Posterior vena cava (tissue), 2 donors: ENCODE measurements at regions not wholly inside any gene's neighbourhood (a gene's known extent, or its start where the extent isn't known, plus 50 kb on each side); places are given as distances from the start of the nearest gene placed in this dataset.

Experiments used
- DNase-seq: peaks from one replicate; pipeline ENCODE4 v3.0.0-alpha.2; 2020; ENCODE audit warnings: low spot score
- intact Hi-C, 2 donors: fragments of 100-400 bp; cut with DNase I; formaldehyde crosslinking; loops; one replicate each; pipeline versions ENCODE4 v1.14.1 to v1.14.2; 2022 to 2023
- donor health status: DM: yes; HTN: yes; CAD: no.
- donor health status: DM: yes; HTN: yes; CAD: no.

- intact Hi-C loops, result no loop called here
Measured at GRCh38 chr4:125432078-125432477, 117.3 kb downstream of the FAT4 start.

DNA sequence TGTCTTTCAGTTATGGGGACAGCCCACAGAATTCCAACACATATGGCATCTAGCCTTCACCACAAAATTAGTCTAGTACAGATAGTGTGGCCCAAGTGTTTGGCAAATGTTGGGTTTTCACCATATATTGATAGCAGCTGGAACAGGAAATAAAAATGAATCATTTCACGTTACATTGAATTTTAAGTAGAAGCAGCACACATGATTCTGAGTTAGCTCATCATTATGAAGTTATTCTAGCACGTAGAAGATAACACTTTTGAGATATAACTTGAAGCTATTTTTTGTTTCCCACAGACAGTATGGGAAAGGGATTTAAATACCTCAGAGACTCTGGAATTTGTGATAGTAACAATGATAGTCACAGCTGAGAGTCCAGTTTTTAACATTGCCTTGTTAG, 118.7 kb downstream of the FAT4 start:
- intact Hi-C loops, result no loop called here
- DNase-seq, result no peak

More at GRCh38 chr4:125432078-125432477, 117.3 kb downstream of the FAT4 start:
- no peak for DNase-seq

GRCh38 chr4:125434136-125434535, 119.4 kb downstream of the FAT4 start:
- DNase-seq, result no peak
- intact Hi-C loops, result no loop called here

GRCh38 chr4:125440814-125441213, 126.1 kb downstream of the FAT4 start:
- no peak for DNase-seq
- intact Hi-C loops, result no loop called here

DNA sequence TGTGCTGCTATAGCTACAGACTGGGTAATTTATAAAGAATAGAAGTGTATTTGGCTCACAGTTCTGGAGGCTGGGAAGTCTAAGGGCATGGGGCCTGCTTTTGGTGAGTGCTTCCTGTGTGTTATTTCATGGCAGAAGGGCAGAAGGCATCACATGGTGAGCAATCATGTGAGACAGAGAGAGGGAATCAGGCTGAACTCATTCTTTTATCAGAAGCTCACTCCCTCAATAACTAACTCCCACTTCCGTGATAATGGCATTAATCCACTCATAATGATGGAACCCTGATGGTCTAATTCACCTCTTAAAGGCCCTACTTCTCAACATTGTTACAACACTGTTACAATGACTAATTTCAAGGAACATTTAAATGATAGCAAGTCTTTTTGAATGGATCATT, 129.4 kb downstream of the FAT4 start:
- no peak for DNase-seq
- intact Hi-C loops, result no loop called here

- intact Hi-C loops, result no loop called here
- no peak for DNase-seq
Measured at GRCh38 chr4:125445525-125445924, 130.8 kb downstream of the FAT4 start.

DNA sequence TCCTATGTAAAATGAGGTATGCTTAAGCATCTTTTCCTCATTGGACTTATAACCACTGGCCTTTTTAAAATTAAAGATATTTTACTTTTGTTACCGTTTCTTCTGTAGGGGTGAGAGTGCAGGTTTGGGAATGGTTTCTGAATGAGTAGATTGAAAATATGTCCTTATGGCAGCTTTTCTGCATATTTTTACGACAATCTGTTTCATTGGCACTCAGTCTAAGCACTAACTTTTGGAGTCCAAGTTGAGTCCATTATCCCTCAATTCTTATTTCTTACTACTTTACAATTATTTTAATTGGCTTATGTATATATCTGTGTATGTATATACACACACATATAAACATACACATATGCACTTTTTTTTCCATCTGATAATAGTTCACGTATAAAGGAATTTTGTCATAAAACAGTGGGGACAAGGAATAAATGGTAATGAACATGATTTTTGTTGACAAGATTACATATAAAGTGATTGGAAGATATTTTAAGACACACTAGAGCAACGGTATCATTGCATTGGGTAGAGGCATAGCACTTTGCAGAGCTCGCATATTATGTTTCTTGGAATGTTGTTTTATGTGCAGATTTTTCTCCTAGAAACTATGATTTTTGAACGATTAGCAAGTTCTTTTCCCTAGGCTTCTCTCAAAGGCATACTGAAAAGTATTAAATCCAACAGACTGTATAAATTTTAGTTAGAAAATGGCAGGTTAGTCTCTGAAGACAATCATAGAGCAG, 133.0 kb downstream of the FAT4 start:
- no peak for DNase-seq
- intact Hi-C loops, result no loop called here

DNA sequence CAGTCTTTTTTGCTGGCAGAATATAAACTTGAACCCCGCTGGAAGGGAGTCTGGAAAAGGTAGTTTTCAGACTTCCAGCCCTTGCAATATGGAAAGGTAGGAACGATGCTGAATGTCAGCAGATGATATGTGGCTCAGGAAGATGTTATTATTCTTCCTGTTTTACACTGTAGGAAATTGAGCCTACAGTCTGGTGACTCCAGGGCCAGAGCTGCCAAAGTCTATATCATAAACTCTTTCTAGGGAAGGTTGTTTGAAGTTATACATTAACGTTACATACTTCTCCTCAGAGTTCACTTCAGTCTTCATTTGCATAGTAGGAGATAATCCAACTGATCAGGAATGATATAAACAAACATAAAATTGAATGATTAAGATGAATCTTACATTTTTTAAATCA, 141.3 kb downstream of the FAT4 start:
- no peak for DNase-seq
- intact Hi-C loops, result no loop called here

GRCh38 chr4:125459531-125459930, 144.8 kb downstream of the FAT4 start:
- DNase-seq, result no peak
- intact Hi-C loops, result no loop called here

DNA sequence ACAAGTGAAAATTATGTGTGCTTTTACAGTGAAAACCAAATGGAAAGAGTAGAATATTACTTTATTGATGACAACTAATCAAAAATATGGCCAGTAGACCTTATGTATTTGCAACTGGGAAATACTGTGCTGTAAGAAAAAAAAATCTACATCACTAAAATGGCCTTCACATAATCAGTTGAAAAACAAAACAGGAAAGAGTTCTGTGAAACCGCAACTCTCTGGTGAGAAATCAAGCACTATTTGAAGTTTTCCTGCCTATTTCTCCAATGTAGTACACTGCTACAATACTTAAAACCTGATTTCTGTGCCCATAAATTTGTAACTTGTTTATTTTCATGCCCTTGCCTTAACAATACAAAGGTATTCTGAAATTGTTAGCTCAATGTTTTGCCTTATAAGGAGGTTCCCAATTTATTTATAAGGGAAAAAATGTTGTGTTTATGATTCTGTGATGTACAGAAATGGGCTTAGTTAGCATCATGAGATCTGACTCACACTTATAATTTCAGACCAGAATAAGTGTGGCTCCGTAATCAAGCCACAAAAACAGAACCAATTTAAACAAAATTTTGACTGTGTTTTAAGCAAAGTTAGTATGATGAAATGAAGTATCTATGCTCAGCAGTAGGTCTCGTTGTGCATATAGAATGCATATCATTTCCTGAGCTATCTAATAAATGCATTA, 147.1 kb downstream of the FAT4 start:
- intact Hi-C loops, result no loop called here
- no peak for DNase-seq

GRCh38 chr4:125464146-125464545, 149.4 kb downstream of the FAT4 start:
- intact Hi-C loops, result no loop called here
- no peak for DNase-seq

GRCh38 chr4:125481334-125482045, 166.7 kb downstream of the FAT4 start:
- DNase-seq, result no peak
- intact Hi-C loops, result no loop called here

- DNase-seq, result no peak
- intact Hi-C loops, result no loop called here
Measured at GRCh38 chr4:125482822-125483221, 168.1 kb downstream of the FAT4 start.

DNA sequence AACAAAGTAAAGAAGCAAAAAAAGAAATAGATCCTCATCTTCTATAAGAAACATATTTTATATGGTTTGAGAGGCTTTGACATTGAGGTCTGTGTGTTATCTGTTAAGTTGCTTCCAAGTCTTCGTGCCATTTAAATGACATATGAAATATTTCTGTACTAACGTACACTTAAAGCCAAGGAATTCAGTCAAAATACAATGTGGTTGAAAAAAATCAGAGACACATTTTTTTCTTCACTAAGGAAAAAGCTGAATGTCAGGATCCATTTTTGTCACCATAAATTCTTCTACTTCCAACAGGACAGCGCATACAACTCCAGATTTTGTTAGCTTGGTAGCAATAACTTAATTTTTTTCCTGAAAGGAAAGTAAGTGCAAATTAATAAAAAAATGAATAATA, 168.5 kb downstream of the FAT4 start:
- intact Hi-C loops, result no loop called here
- DNase-seq, result no peak

- intact Hi-C loops, result loop anchor here in 1 of 2 donors (5.0 kb wide), 1 partner anchor 787 kb away; no protein-coding TSS in a partner anchor
- no peak for DNase-seq
Measured at GRCh38 chr4:125484912-125485311, 170.2 kb downstream of the FAT4 start.

DNA sequence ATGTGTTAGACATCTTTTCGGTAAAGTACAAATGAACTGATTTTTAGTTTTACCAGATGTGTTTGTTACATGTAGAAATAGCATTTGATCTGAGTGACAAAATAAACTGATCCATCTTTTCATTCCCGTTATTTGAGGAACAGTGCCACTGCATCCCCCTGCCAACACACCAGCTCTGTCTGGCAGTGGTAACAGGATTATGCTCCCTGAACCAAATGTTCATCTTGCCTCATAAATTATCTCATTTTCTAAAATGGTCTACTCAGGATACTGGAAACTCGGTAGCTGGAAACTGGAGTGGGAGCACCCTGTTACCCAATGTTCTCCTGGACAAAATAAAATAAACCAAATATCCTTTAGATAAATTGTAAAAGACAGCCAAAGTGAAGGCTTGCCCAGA, 171.6 kb downstream of the FAT4 start:
- no peak for DNase-seq
- intact Hi-C loops, result loop anchor here in 1 of 2 donors (5.0 kb wide), 1 partner anchor 786 kb away; no protein-coding TSS in a partner anchor

DNA sequence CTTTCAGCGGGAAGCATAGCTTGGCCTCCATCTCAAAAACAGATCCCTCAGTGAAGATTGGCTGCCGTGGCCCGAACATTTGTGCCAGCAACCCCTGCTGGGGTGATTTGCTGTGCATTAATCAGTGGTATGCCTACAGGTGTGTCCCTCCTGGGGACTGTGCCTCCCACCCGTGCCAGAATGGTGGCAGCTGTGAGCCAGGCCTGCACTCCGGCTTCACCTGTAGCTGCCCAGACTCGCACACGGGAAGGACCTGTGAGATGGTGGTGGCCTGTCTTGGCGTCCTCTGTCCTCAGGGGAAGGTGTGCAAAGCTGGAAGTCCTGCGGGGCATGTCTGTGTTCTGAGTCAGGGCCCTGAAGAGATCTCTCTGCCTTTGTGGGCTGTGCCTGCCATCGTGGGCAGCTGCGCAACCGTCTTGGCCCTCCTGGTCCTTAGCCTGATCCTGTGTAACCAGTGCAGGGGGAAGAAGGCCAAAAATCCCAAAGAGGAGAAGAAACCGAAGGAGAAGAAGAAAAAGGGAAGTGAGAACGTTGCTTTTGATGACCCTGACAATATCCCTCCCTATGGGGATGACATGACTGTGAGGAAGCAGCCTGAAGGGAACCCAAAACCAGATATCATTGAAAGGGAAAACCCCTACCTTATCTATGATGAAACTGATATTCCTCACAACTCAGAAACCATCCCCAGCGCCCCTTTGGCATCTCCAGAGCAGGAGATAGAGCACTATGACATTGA, 175.4 kb downstream of the FAT4 start:
- DNase-seq, result peak; percentile 56
- intact Hi-C loops, result loop anchor here in 1 of 2 donors (5.0 kb wide), 1 partner anchor 782 kb away; no protein-coding TSS in a partner anchor

GRCh38 chr4:125492957-125493356, 178.2 kb downstream of the FAT4 start:
- DNase-seq, result no peak
- intact Hi-C loops, result no loop called here

- intact Hi-C loops, result no loop called here
- no peak for DNase-seq
Measured at GRCh38 chr4:125497861-125498260, 183.1 kb downstream of the FAT4 start.

DNA sequence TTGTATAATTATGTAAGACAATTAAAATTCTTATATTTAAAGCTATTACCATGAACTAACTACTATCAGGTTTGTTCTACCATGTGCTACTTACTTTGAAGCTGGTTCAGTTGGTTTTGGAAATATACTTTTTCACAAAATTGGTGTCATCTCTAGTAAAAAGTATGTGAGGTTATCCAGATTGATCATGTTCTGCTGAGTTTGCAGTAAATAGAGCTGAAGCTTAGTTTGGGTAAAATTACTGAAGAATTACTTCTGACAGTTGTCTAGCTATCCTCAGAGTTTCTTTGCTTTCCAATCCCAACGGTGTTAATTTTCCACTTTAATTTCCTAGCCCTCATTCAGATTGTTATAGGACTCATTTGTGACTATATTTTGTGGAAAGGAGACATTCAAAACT, 184.2 kb downstream of the FAT4 start:
- intact Hi-C loops, result no loop called here
- DNase-seq, result no peak
